Stimulated activated CD8-positive, alpha-beta memory T cell treated with anti-CD3 and anti-CD28 coated beads, Interleukin-4, amount 100 ng/mL, for 48 hours (primary cell): ENCODE measurements at regions not wholly inside any gene's neighbourhood (a gene's known extent, or its start where the extent isn't known, plus 50 kb on each side); places are given as distances from the start of the nearest gene placed in this dataset.

ENCODE experiments used
- DNase-seq: peaks from one replicate; pipeline ENCODE4 v3.0.0-alpha.2; 2020

DNA sequence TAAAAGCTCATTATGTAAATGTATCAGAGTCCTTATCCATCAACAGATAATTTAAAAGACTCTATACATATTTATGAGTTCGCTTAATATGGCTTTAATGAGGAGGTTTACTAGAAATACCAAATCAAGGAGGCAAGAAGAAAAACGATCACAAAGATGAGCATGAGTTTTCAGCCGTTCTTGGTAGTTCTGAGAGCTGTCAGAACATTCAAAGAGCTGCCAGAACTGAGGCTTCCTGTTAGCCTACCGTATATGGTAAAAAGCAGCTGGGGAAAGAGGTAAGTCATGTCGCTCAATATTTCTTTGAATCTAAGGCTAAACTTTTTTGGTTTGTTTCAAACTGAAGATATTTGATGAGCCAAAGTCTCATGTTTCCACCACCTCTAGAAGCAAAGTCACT is 115.3 kb upstream of the PLXNC1 start:
- DNase-seq: no peak

DNA sequence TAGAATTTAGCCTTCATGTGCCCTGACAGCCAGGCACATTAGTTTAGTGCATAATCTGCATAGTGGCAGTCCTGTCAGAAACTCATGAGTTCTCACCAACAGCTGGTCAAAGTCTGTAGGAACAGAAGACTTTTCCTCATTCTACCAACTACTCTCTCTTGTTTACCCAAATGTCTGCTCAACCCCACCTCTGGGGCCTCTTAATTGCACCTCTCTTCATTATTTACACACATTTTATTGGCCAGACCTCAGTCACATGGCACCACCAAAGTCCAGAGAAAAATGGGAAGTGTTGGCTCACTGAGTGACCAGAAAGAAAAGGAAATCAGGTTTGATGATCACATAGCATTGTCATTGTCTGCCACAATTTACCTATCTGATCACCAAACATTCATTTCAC is 114.6 kb upstream of the PLXNC1 start:
- DNase-seq: no peak

DNA sequence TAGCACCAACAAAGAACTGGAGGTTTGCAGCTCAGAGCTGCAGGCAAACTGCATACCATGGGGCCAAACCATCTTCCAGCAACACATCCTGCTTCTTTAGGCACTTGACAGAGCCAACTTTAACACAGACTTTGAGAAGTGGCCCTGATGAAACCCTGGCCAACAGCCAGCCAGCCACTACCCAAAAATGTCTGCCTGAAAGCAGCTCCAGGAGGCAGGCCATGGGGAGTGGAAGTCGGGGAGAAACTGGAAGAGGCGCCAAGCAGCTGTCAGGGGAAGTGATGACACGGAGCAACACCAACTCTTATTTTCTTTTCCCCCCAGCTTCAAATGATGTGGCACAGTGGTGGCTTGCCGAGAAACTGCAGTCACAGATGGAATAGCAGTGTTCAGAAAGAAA is 110.9 kb upstream of the PLXNC1 start:
- no peak for DNase-seq

DNA sequence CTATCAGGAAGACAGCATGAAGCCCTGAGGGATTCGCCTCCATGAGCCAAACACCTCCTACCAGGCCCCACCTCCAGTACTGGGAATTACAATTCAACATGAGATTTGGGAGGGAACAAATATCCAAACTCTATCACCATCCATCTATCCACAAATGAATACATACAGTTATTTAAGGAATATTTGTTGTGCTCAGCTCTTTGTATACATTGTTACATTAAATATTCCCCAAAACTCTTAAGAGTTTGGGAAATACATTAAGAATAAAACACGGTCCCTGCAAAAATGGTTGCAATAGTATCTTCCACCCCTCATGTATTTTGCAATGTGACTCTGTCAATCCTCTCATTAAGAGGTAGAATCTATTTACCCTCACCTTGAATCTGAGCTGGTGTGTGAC is 109.8 kb upstream of the PLXNC1 start:
- DNase-seq: no peak

DNA sequence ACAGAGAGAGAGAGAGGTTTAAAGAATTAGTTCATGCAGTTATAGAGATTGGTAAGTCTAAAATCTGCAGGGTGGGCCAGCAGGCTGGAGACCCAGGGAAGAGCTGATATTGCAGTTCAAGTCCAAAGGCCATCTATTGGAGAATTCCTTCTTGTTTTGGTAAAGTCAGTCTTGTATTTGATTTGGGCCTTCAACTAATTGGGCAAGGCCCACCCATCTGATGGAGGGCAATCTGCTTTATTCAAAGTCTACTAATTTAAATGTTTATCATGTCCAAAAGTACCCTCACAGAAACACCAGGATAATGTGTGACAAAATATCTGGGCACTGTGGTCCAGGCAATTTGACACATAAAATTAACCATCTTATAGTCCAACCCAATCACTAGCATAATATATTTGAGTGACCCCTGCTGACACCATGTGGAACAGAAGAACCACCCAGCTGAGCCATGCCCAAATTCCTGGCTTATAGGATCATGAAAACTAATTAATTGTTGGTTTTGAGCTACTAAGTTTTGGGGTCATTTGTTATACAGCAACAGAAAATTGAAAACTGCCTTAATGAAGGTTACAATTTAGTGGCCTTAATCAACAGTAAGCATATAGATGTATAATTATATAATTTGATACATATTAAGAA is 109.1 kb upstream of the PLXNC1 start:
- no peak for DNase-seq

DNA sequence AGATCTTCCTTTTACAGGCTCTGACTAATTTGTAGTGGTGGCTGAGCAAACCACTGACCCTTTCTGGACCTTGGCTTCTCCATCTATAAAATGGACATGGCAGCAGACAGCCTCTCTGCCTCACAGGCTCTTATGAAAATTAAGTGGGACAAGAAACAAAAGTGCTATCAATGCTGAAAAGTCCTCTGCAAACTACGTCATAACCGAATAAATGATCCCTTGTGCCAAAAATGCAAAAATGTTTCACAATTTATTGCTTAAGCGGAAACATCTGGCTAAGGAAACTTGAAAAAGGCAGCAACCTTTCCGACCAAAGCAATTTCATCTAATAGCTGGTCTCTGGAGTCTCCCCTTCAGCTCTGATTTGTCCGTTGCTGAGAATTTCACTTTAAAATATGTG is 108.5 kb upstream of the PLXNC1 start:
- DNase-seq: no peak

DNA sequence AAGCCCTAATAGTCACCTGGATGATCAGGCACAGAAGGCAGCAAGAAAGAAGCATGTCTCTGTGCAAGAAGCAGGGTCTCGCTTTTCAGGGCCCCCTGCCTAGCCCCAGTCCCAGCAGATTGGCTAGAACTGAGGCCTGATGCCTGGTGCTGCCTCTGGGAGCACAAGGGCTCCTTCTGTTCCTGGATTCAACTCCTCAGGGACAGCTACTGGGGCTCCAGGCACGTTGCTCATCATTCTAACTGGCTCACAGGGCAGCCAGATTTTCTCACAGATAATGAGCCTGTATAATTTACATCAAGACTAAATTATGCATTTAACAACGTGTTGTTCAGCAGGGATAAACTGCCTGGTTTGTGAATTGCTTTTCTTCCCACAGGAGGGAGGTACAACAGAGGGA is 106.5 kb upstream of the PLXNC1 start:
- no peak for DNase-seq

DNA sequence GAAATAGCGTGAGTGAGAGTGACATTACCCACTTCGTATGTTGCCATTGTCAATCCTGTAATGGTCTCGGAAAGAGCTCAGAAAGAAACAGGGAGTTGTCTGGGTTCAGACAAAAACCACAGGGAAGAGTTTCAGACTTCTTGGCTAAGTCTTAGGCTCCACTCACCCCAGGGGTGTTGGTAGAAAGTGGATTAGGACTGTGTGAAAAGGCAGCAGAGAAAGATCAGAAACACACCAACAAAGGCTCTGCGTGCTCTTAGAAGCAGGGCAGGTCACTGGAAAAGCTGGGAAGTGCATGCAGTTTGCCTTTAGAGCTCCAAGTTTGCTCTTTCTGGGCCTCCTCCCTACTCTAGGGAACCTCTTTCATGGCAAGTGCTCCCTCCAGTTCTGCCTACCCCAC is 106.1 kb upstream of the PLXNC1 start:
- DNase-seq: no peak

DNA sequence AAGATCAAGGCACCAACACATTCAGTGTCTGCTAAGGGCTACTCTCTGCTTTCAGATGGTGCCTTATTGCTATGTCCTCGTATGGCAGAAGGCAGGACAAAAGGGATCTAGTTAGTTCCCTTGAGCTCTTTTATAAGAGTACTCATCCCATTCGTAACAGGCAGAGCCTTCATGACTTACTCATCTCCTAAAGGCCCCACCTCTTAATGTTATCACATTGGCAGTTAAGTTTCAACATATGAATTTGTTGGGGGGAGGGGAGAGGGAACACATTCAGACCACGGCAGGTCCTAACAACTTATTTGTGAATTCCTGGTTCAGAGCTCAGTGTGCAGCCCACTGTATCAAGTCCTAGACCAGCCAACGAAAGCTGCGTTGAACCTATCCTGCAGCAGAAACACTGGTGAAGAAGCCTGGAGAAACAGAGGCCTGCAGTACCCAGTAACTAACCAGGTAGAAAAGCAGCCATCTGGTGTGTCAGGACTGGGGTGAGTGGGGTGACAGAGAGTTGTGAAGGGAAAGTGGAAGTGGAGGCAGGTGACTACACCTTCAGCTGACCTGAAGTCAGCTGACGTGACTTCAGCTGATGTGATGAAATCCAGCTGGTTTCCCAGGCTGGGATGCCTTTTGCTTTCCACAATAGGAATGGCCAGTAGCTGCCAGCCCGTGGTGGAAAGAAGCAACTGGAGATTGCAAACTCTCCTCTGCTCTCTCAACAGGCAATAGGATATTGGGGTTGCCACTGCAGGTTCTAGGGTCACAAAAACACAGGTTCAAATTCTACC is 101.6 kb upstream of the PLXNC1 start:
- no peak for DNase-seq

DNA sequence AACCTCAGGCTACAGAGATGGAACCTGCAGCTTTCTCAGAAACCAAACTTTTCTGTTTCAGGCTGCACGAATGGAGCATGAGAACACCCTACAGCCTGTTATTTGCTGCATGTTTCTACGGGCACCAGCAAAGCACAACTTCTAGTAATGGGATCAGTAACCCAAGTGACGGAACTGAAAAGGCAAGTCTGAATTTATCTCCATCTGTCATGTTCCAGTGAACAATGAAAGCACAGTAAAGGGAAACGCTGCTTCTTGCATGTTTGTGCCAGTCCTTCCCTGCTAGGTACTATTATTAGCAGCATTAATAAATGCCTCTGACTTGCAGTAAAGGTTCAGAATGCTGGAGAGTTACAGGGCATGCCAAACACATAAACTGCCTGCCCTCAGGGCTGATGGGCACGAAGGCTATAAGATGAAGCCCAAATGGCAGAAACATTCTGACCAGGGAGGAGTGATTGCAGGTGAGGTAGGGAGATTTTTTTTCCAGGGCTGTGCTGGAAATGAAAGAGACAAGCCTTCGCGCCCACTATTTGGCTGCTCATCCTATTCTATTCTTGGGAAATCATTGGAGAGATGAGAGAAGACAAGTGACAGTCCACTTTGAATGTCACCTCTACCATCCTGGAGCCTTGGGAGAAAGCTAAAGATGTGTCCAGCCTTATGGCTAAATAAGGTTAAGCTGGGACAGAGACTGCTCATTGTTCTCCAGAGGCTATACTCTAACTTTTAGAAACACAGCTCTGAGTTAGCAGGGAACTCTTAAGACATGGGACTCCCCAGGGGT is 100.4 kb upstream of the PLXNC1 start:
- DNase-seq: no peak

DNA sequence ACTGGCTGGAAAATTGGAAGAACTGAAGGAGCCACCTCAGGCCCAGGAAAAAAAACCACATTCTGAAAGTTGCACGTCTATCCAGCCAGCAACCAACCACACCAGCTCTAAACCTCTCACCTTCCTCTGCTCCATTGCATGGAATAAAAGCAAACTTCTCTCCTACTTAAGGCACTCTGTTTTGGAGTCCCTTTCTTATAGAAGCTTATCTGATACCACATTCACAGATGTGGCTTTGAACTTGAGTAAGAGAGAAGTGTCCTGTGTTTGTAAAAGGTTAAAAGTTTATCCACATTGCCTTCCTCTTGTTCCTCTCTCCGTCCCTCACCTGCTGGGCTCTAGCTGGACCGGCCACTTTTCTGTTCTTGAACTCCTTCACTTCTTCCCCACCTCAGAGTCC is 99.6 kb upstream of the PLXNC1 start:
- DNase-seq: no peak

DNA sequence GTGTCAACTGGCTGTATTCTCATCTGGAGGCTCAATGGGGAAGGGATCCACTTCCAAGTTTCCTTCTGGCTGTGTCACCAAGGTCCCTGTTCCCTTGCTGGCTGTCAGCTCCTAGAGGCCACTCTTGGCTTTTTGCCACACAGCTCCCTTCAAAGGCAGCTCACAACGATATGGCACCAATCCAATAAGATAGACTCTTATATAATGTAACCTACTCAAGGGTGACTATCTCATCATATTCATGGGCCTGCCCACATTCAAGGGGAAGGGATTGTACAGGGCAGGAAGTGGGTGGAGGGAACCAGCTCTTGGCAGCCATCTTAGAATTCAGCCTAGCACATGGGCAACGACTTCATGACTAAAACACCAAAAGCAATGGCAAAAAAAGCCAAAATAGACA is 98.7 kb upstream of the PLXNC1 start:
- no peak for DNase-seq

DNA sequence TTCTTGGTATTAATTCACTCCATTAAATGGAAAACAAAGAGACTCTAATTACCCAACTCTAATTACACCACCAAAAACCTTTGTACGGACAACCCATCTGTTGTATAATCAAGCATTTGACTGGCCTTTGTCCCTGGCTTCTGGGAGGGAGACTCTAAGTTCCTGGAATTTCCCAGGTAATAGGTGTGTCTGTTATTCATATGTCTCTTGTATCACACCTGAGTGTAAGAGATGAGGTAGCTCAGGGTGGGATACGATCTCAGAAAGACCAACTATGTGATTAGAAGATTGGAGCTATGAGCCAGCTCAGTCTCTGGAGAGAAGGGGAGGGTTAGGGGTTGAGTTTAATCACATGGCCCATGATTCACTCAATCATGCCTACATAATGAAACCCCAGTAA is 94.7 kb upstream of the PLXNC1 start:
- no peak for DNase-seq

DNA sequence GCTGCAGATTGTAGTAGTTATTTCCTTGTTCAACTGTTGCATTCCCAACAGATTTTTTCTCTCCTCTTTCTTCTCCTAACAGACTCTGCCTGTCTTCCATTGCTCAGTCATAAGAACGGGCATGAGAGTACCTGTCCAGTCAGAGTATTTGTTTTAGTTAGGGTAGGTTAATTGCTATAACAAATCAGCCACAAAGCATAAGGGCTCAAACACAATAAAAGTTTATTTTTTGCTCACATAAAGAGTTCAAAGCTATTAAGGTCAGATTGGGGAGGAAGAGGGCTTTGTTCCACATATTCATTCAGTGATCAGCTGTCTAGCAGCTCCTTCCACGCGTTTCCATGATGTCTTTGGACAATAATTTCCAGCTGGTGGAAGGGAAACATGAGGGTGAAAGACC is 92.8 kb upstream of the PLXNC1 start:
- DNase-seq: no peak

DNA sequence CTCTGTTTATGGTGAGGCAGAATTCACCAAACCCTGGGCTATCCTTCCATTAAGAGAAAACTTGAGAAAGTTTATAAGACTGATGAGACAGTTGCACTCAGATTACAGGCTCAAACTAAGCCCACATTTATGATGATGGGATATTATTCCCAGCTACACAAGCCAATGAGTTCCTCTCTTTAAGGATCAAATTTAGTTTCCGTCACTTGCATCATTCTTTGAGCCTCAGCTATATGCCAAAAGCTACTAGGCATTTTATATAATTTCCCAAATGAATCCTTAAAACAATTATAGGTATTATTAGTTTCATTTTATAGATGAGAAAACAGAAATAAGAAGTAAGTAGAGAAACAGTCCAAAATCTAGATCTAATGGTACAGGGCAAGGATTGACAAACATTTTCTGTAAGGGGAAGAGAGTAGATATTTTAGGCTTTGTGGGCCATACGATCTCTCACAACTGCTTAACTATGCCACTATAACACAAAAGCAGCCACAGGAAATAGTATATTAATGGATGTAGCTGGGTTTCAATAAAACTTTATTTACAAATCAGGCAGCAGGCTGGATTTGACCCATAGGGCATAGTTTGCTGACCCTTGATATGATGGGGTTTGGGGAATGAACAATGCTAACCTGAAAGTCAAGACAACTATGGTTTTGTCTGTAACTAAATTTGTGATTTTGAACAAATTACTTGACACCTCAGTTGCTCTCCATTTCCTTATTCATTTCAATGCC is 91.8 kb upstream of the PLXNC1 start:
- no peak for DNase-seq

DNA sequence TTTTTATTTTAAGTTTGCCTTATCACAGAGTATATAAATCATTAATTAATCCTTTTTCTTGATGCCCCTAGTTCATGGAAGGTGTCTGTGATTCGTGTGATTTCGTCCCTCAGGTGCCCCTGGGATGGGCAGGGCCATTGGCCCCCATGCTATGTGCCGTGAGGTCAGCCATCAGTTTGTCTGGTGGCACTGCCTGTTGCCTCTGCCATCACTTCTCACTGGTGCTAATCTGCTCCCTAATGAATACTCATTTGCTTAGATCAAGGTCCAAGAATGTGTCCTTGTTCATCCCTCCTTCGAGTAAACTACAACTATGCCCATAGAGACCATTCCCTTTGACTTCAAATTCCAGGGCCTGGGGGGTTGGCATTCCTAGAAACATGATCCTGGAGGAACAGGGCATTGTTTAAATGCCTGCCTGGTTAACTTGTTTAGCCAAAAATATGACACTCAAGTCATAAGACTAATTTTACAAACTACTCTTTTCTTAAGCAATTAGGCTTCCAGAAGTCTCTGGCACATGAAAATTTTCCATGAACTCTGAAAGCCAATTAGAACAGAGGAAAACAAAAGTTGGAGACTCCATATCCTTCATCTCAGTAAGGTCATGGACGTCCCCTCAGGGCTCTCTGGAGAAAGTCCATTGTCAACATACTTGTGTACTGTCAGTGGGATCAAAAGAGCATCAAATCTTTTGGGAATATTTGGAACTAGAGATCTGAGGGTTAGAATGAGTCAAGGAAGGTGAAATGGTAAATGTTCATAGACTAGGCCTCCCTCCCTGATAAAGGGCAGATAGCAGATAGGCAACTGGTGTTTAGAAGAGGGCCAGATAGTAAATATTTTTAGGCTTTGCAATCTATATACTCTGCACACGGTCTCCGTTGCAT is 90.9 kb upstream of the PLXNC1 start:
- no peak for DNase-seq

DNA sequence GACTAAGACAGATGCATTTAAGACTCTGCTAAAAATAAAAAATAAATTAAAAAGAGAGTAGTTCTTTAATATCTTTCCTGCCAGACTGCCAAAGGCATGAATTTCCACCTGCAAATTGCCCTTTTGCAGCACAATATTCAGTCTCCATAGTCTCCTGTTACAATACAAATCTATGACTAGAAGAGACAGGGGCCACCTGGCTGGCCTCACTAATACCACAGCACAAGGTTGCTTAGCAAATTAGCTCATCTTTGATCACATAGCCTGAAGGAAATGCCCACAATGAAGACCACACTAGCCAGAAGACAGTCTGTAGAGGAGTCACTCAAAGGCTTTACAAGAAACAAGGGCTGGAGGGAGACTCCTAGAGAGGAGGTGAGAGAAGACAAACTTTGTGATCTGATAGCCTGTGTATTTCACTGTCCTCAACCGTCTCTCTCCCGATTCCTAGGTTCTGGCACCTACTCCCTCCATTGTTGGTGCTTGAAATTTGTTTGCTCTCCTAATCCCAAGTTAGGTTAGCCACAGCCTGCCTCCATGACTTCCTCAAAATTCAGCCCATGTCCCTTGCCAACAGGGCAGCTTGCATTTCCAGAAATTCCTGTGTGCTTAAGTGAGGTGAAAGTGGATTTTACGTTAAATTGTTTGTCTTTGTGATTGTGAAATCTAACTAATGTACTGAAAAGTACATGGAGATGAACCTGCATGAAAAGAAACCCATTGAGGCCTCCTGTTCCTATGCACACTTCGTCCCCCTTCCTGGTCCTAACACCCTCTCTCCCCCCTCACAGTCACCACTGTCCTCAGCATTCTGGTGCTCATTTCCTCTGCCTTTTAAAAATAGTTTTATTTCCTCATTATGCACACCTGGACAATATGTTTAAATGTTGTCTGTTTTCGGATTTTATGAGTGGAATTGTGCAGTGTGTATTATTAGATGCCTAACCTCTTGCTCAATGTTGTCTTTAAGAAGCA is 88.7 kb upstream of the PLXNC1 start:
- no peak for DNase-seq

DNA sequence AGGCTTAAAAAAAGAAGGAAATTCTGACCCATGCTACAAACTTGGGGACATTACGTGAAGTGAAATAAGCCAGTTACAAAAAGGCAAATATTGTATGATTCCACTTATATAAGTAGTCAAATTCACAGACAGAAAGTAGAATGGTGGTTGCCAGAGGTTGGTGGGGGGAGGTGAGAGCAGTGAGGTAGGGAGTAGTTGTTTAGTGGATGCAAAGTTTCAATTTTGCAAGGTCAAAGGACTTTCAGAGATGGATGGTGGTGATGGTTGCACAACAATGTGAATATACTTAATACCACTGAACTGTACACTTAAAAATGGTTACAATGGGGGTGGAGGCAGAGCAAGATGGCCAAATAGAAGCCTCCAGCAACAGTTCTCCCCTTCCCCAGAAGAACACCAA is 86.2 kb upstream of the PLXNC1 start:
- no peak for DNase-seq

DNA sequence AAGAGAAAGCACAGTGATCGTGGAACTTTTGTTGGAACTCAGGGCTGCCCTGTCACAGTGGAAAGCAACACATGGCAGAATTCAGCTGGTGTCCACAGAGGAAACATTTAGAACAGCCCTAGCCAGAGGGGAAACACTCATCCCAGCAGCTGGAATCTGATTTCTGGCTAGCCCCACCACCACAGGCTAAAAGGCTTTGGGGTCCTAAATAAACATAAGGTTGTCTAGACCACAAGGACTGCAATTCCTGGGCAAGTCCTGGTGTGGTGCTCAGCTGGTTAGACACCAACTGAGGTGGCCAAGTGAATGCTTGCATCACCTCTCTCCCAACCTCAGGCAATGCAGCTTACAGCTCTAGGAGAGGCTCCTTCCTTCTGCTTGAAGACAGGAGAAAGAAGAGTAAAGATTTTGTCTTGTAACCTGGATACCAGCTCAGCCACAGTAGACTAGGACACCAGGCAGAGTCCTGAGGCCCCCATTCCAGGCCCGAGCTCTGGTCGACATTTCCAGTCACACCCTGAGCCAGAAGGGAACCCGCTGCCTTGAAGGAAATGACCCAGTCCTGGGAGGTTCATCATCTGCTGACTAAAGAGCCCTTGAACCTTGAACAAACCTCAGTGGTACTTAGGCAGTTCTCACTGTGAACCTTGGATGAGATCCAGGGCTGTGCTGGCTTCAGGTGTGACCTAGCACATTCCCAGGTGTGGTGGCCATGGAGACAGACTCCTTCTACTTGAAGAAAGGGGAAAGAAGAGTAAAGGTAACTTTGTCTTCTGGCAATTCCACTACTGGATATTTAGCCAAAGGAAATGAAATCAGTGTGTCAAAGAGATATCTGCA is 85.4 kb upstream of the PLXNC1 start:
- no peak for DNase-seq

DNA sequence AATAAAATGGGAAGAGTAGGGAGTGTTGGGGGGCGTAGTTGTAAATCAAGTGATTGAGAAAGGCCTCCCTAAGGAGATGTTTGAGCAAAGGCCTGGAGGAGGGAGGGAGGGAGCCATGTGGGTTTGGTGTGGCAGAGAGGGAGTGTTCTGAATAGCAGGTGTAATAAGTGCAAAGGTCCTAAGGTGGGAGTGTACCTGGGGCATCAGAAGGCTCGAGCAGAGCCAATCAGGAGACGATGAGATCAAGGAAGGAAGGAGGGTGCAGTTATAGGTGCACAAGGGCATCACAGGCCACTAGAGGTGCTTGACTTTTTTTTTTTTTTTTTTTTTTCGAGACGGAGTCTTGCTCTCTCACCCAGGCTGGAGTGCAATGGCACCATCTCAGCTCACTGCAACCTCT is 77.9 kb upstream of the PLXNC1 start:
- no peak for DNase-seq
